Keratinocyte (primary cell): ENCODE measurements at regions not wholly inside any gene's neighbourhood (a gene's known extent, or its start where the extent isn't known, plus 50 kb on each side); places are given as distances from the start of the nearest gene placed in this dataset.

Source experiments
- DNase-seq: peaks from one replicate; pipeline ENCODE4 v3.0.0-alpha.2; 2011; ENCODE audit warnings: low read depth, missing footprints, low spot score
- FAIRE-seq: peaks from 2 replicates; lab custom pipeline; 2011; peaks lifted over from hg19 to GRCh38; lab: Jason Lieb, UNC
- H2AFZ ChIP-seq: 2 replicates; pipeline ENCODE4 v1.6.0; 2012; ENCODE audit warnings: low read length, control low read depth, inconsistent platforms; ENCODE audit not compliant: control insufficient read depth
- H3K27ac ChIP-seq: 2 replicates; pipeline ENCODE4 v1.5.1; 2011; ENCODE audit warnings: low read length; ENCODE audit not compliant: control insufficient read depth, insufficient read depth
- H3K27me3 ChIP-seq: 3 replicates; pipeline ENCODE4 v1.6.0; 2011; ENCODE audit warnings: low read length; ENCODE audit not compliant: control insufficient read depth, insufficient read depth; ENCODE audit errors: extremely low read depth
- H3K36me3 ChIP-seq, 2 experiments: 2 replicates in 1 of 2; 3 replicates in 1 of 2; pipeline ENCODE4 v1.5.1; 2011; ENCODE audit warnings: low read length in 2 of 2, mild to moderate bottlenecking in 1 of 2; ENCODE audit not compliant: control insufficient read depth in 2 of 2, insufficient read depth in 2 of 2; ENCODE audit errors: extremely low read depth in 1 of 2
- H3K4me1 ChIP-seq: 3 replicates; pipeline ENCODE4 v1.5.1; 2011; ENCODE audit warnings: low read length; ENCODE audit not compliant: control insufficient read depth, insufficient read depth; ENCODE audit errors: extremely low read depth
- H3K4me2 ChIP-seq: 3 replicates; pipeline ENCODE4 v1.6.0; 2011; ENCODE audit warnings: low read depth, low read length; ENCODE audit not compliant: control insufficient read depth, insufficient read depth; ENCODE audit errors: extremely low read depth
- H3K4me3 ChIP-seq, 3 experiments: fragments of 200-600 bp in 1 of 3; sonication (generic) in 1 of 3; 2 replicates in 2 of 3; 3 replicates in 1 of 3; pipeline ENCODE4 v1.5.1; 2011 to 2016; ENCODE audit warnings: low read length in 3 of 3, mild to moderate bottlenecking in 3 of 3, control low read depth in 2 of 3, inconsistent platforms in 1 of 3, low read depth in 1 of 3, mixed read lengths in 1 of 3, mixed run types in 1 of 3, moderate library complexity in 1 of 3; ENCODE audit not compliant: control insufficient read depth in 2 of 3, insufficient read depth in 2 of 3; ENCODE audit errors: extremely low read depth in 1 of 3
- H3K79me2 ChIP-seq: 2 replicates; pipeline ENCODE4 v1.6.0; 2012; ENCODE audit warnings: low read length; ENCODE audit not compliant: control insufficient read depth, insufficient read depth
- H3K9ac ChIP-seq: 3 replicates; pipeline ENCODE4 v1.6.0; 2011; ENCODE audit warnings: low read length; ENCODE audit not compliant: control insufficient read depth, insufficient read depth; ENCODE audit errors: extremely low read depth
- H3K9me1 ChIP-seq: 3 replicates; pipeline ENCODE4 v1.6.0; 2011; ENCODE audit warnings: low read length; ENCODE audit not compliant: control insufficient read depth, insufficient read depth; ENCODE audit errors: extremely low read depth
- H3K9me3 ChIP-seq: 2 replicates; pipeline ENCODE4 v1.5.1; 2012; ENCODE audit warnings: low read depth, low read length; ENCODE audit not compliant: control insufficient read depth
- H4K20me1 ChIP-seq: 3 replicates; pipeline ENCODE4 v1.6.0; 2011; ENCODE audit warnings: low read length; ENCODE audit not compliant: control insufficient read depth, insufficient read depth; ENCODE audit errors: extremely low read depth
- EZH2 ChIP-seq: IDR thresholded peaks from one replicate; pipeline ENCODE4 v1.6.1; 2012; ENCODE audit warnings: inconsistent platforms, mild to moderate bottlenecking, low read length, moderate library complexity
- dilution Hi-C: fragments of 300-500 bp; cut with MboI; formaldehyde crosslinking; loops from one replicate; pipeline ENCODE4 v1.7.0; 2020; ENCODE audit warnings: low sequenced_read_pairs; ENCODE audit not compliant: extremely low pct_ligation_motif_present
- TF ChIP-seq, protein P1 (sequence below), 3 experiments: IDR thresholded peaks in 1 of 3; conservative IDR thresholded peaks in 1 of 3; optimal IDR thresholded peaks in 1 of 3; 2 replicates in 2 of 3; 3 replicates in 1 of 3; pipeline versions ENCODE3 to v1.5.1; 2011; ENCODE audit warnings: low read length in 3 of 3, mild to moderate bottlenecking in 3 of 3, moderate library complexity in 2 of 3, control low read depth in 1 of 3, inconsistent platforms in 1 of 3; ENCODE audit not compliant: insufficient read depth in 2 of 3; ENCODE audit errors: extremely low read depth in 1 of 3

DNA sequence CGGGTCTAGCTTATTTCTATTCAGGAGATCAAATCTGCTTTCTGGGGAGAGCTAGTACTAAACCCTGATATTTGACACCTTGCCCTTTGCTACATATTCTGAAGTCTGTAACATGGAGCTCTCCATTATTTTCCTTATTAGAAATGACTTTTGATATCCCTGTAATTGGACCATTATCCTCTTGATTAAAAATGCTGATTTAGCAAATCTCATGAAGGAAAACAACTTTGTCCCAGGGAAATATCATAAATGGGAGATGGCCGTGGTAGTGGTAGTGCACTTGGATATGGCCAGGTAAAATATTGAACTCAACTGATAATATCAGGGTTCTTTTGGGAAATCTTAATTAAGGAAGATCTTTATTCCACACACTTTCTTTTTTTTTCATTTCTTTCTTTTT is 326.5 kb downstream of the RPRM start:
- H3K9me3 ChIP-seq, result no peaks in the 10 kb centered on the region
- FAIRE-seq (no peak), DNase-seq (no peak)
- H3K4me3 ChIP-seq, result no peak overlapping the region
- no peak overlapping the region for H3K27ac ChIP-seq
- TF ChIP-seq, protein P1, sequence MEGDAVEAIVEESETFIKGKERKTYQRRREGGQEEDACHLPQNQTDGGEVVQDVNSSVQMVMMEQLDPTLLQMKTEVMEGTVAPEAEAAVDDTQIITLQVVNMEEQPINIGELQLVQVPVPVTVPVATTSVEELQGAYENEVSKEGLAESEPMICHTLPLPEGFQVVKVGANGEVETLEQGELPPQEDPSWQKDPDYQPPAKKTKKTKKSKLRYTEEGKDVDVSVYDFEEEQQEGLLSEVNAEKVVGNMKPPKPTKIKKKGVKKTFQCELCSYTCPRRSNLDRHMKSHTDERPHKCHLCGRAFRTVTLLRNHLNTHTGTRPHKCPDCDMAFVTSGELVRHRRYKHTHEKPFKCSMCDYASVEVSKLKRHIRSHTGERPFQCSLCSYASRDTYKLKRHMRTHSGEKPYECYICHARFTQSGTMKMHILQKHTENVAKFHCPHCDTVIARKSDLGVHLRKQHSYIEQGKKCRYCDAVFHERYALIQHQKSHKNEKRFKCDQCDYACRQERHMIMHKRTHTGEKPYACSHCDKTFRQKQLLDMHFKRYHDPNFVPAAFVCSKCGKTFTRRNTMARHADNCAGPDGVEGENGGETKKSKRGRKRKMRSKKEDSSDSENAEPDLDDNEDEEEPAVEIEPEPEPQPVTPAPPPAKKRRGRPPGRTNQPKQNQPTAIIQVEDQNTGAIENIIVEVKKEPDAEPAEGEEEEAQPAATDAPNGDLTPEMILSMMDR (optimal IDR thresholded peaks at IDR 0.05 in 1 of 3, IDR thresholded peaks at IDR 0.05 in 1 of 3, conservative IDR thresholded peaks at IDR 0.05 in 1 of 3; ENCODE audit: extremely low read depth in 1 of 3, insufficient read depth in 2 of 3, low read length in 3 of 3), result no peak
- no peak for TF ChIP-seq EZH2
- no peak overlapping the region for H3K4me2 ChIP-seq
- H3K9ac ChIP-seq, result no peak overlapping the region
- H2AFZ ChIP-seq, result no peak overlapping the region
- H4K20me1 ChIP-seq, result no peaks in the 10 kb centered on the region
- no peaks in the 10 kb centered on the region for H3K9me1 ChIP-seq
- H3K27me3 ChIP-seq, result no peaks in the 10 kb centered on the region
- H3K79me2 ChIP-seq, result no peaks in the 10 kb centered on the region
- no peaks in the 10 kb centered on the region for H3K4me1 ChIP-seq
- dilution Hi-C loops, result no loop called here
- H3K36me3 ChIP-seq, result no peaks in the 10 kb centered on the region

DNA sequence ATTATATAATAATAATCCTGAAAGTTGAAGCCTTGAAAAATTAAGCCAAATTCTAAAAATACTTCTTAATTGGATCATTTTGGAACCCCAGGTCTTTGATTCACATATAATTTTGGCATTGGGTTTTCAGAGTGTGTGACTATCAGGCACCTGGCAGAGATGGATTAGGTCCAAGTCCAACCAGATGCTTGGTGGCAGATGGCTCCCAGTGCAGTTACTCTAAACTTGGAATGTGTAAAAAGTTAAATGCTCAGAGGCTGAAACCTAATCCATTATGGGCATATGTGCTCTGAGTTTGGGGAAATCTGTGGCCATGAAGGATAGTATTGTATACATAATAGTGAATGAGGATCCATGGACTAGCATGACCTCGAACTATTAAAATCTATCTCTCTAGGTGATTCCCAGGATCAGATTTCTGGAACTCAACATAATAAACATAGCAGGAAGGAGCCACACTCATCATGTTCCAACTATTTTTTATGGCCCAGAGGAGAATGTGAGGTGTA is 333.0 kb downstream of the RPRM start:
- H3K4me3 ChIP-seq, result no peak overlapping the region
- H3K4me2 ChIP-seq, result no peak overlapping the region
- TF ChIP-seq, protein P1 (optimal IDR thresholded peaks at IDR 0.05 in 1 of 3, IDR thresholded peaks at IDR 0.05 in 1 of 3, conservative IDR thresholded peaks at IDR 0.05 in 1 of 3; ENCODE audit: extremely low read depth in 1 of 3, insufficient read depth in 2 of 3, low read length in 3 of 3), result no peak
- TF ChIP-seq EZH2, result no peak
- no peak for FAIRE-seq
- no peak overlapping the region for H3K9ac ChIP-seq
- no peaks in the 10 kb centered on the region for H3K27me3 ChIP-seq
- dilution Hi-C loops, result no loop called here
- no peak for DNase-seq
- no peaks in the 10 kb centered on the region for H3K4me1 ChIP-seq
- H3K36me3 ChIP-seq, result no peaks in the 10 kb centered on the region
- H4K20me1 ChIP-seq, result no peaks in the 10 kb centered on the region
- H3K79me2 ChIP-seq, result no peaks in the 10 kb centered on the region
- no peak overlapping the region for H3K27ac ChIP-seq
- H3K9me1 ChIP-seq, result no peaks in the 10 kb centered on the region
- no peak overlapping the region for H2AFZ ChIP-seq
- H3K9me3 ChIP-seq, result no peaks in the 10 kb centered on the region
